Sigmoid colon (tissue), 6 donors: ENCODE measurements at regions not wholly inside any gene's neighbourhood (a gene's known extent, or its start where the extent isn't known, plus 50 kb on each side); places are given as distances from the start of the nearest gene placed in this dataset.

Source experiments
- DNase-seq: peaks from one replicate; pipeline ENCODE4 v3.0.0-alpha.2; 2019
- H3K27ac ChIP-seq, 4 donors: fragments of 200-600 bp; sonication (generic); one replicate each; pipeline ENCODE4 v1.5.1; 2016 to 2019; ENCODE audit warnings: mild to moderate bottlenecking in 1 of 4
- H3K27me3 ChIP-seq, 3 donors: fragments of 200-600 bp; sonication (generic); one replicate each; pipeline ENCODE4 v1.5.1; 2019; ENCODE audit warnings: mild to moderate bottlenecking in 1 of 3
- H3K36me3 ChIP-seq, 4 donors: fragments of 200-600 bp; sonication (generic); one replicate each; pipeline ENCODE4 v1.5.1; 2016 to 2019
- H3K4me1 ChIP-seq, 4 donors: fragments of 200-600 bp; sonication (generic); one replicate each; pipeline ENCODE4 v1.5.1; 2017 to 2019
- H3K4me3 ChIP-seq, 4 donors: fragments of 200-600 bp; sonication (generic); one replicate each; pipeline ENCODE4 v1.5.1; 2017 to 2019; ENCODE audit warnings: mild to moderate bottlenecking in 2 of 4, moderate library complexity in 1 of 4
- H3K9me3 ChIP-seq, 4 donors: fragments of 200-600 bp in 3 of 4; sonication (generic) in 3 of 4; one replicate each; pipeline versions ENCODE4 v1.5.1 to v1.6.1; 2013 to 2019
- CTCF ChIP-seq, 4 experiments: fragments of 450-650 bp in 3 of 4; fragments of 200-600 bp in 1 of 4; IDR thresholded peaks; one replicate each; pipeline ENCODE4 v1.5.1; 2016 to 2019; ENCODE audit warnings: antibody characterized with exemption in 4 of 4, mild to moderate bottlenecking in 3 of 4, moderate library complexity in 2 of 4
- EP300 ChIP-seq, 4 donors: sonication (generic); formaldehyde crosslinking; IDR thresholded peaks; one replicate each; pipeline ENCODE4 v1.6.1; 2017; ENCODE audit warnings: antibody characterized with exemption in 4 of 4
- POLR2A ChIP-seq, 2 donors: fragments of 450-650 bp; IDR thresholded peaks; one replicate each; pipeline ENCODE4 v1.6.1; 2016; ENCODE audit warnings: antibody characterized with exemption in 2 of 2, mild to moderate bottlenecking in 2 of 2, moderate library complexity in 2 of 2
- POLR2AphosphoS5 ChIP-seq, 4 donors: sonication (generic); formaldehyde crosslinking; IDR thresholded peaks; one replicate each; pipeline ENCODE4 v1.6.1; 2017; ENCODE audit warnings: antibody characterized with exemption in 4 of 4
- WGBS, 2 donors: extraction: QIAGEN DNeasy Blood & Tissue Kit; methylation state at CpG; one replicate each; pipeline ENCODE4 v1.1.7; 2013; 5-methylcytosine and 5-hydroxymethylcytosine counted together
- intact Hi-C: fragments of 100-400 bp; cut with DNase I; formaldehyde crosslinking; loops from one replicate; pipeline ENCODE4 v1.15.1; 2023
- donor health status: healthy with polysubstance abuse.
- donor health status: healthy.

GRCh38 chr2:47235132-47235531 is 58.8 kb upstream of the CALM2 start:
- H3K36me3 ChIP-seq: no peaks in the 10 kb centered on the region
- H3K4me1 ChIP-seq: peaks cover 0 to 32% (median 17%) of the 10 kb centered on the region in 4 donors
- H3K4me3 ChIP-seq: no peak overlapping the region
- intact Hi-C loops: no loop called here
- no peak overlapping the region for H3K27ac ChIP-seq
- H3K9me3 ChIP-seq: no peaks in the 10 kb centered on the region
- 62 to 89% methylated on average over 2 of the region's 2 CpGs for WGBS, 2 donors
- no peak for TF ChIP-seq CTCF (IDR thresholded peaks at IDR 0.05)
- no peak for TF ChIP-seq POLR2AphosphoS5 (IDR thresholded peaks at IDR 0.05)
- no peak for TF ChIP-seq POLR2A (IDR thresholded peaks at IDR 0.05)
- TF ChIP-seq EP300 (IDR thresholded peaks at IDR 0.05): no peak
- DNase-seq: no peak
- no peaks in the 10 kb centered on the region for H3K27me3 ChIP-seq

GRCh38 chr2:47234456-47234855 is 58.1 kb upstream of the CALM2 start:
- Histone ChIP-seq H3K9me3 (no peaks in the 10 kb centered on the region), H3K27me3 (no peaks in the 10 kb centered on the region), H3K4me3 (no peak overlapping the region), H3K4me1 (peaks cover 0 to 33% (median 18%) of the 10 kb centered on the region in 4 donors), H3K27ac (no peak overlapping the region), H3K36me3 (no peaks in the 10 kb centered on the region)
- intact Hi-C loops: loop anchor here (5.0 kb wide), 1 partner anchor 38 kb away; no protein-coding TSS in a partner anchor
- no peak for DNase-seq
- WGBS, 2 donors: 94 to 95% methylated on average over 6 of the region's 6 CpGs
- TF ChIP-seq POLR2AphosphoS5 (IDR thresholded peaks at IDR 0.05) (no peak), CTCF (IDR thresholded peaks at IDR 0.05) (no peak), POLR2A (IDR thresholded peaks at IDR 0.05) (no peak)

GRCh38 chr2:47232738-47233415 is 56.6 kb upstream of the CALM2 start:
- TF ChIP-seq POLR2AphosphoS5 (IDR thresholded peaks at IDR 0.05) (peak in 3 of 4 donors; percentile 47 to 76 (median 51)), POLR2A (IDR thresholded peaks at IDR 0.05) (no peak), EP300 (IDR thresholded peaks at IDR 0.05) (peak in 2 of 4 donors; percentile 20 to 61), CTCF (IDR thresholded peaks at IDR 0.05) (no peak)
- WGBS, 2 donors: 80 to 84% methylated on average over 8 of the region's 8 CpGs
- peaks cover 0 to 32% (median 18%) of the 10 kb centered on the region in 4 donors for H3K4me1 ChIP-seq
- no peaks in the 10 kb centered on the region for H3K27me3 ChIP-seq
- no peaks in the 10 kb centered on the region for H3K9me3 ChIP-seq
- no peak for DNase-seq
- peak overlapping the region in 2 of 4 donors; percentile 68 to 83 for H3K27ac ChIP-seq
- no peaks in the 10 kb centered on the region for H3K36me3 ChIP-seq
- intact Hi-C loops: loop anchor here (5.0 kb wide), 1 partner anchor 39 kb away; no protein-coding TSS in a partner anchor
- H3K4me3 ChIP-seq: no peak overlapping the region

- Histone ChIP-seq H3K4me1 (peaks cover 0 to 36% (median 26%) of the 10 kb centered on the region in 4 donors), H3K27ac (peak overlapping the region; percentile 52 to 83 (median 68)), H3K4me3 (no peak overlapping the region), H3K27me3 (no peaks in the 10 kb centered on the region), H3K36me3 (no peaks in the 10 kb centered on the region), H3K9me3 (no peaks in the 10 kb centered on the region)
- intact Hi-C loops: loop anchor here (5.0 kb wide), 1 partner anchor 42 kb away; no protein-coding TSS in a partner anchor
- peak; percentile 93 for DNase-seq
- no peak for TF ChIP-seq POLR2A (IDR thresholded peaks at IDR 0.05)
- no peak for TF ChIP-seq CTCF (IDR thresholded peaks at IDR 0.05)
- TF ChIP-seq POLR2AphosphoS5 (IDR thresholded peaks at IDR 0.05): peak; percentile 37 to 76 (median 56)
- TF ChIP-seq EP300 (IDR thresholded peaks at IDR 0.05): peak in 1 of 4 donors; percentile 30
- WGBS, 2 donors: 75 to 82% methylated on average over 4 of the region's 4 CpGs
Measured at GRCh38 chr2:47230418-47230817, 54.1 kb upstream of the CALM2 start.
